Activated T-cell treated with anti-CD3 and anti-CD28 coated beads for 1 hour (primary cell): ENCODE measurements at regions not wholly inside any gene's neighbourhood (a gene's known extent, or its start where the extent isn't known, plus 50 kb on each side); places are given as distances from the start of the nearest gene placed in this dataset.
"Not testable (repeated sequence)": the region's sequence is repeated elsewhere in the genome, so short reads cannot be mapped to it uniquely, and the experiment has no call there.

Experiments used
- DNase-seq: peaks from one replicate; pipeline ENCODE4 v3.0.0-alpha.2; 2020; ENCODE audit warnings: low read depth

- no peak for DNase-seq
Observed at GRCh38 chr1:221527886-221528624, 213.8 kb downstream of the DUSP10 start.

GRCh38 chr1:221530159-221530558 is 211.7 kb downstream of the DUSP10 start:
- not testable (repeated sequence) for DNase-seq

GRCh38 chr1:221530791-221531190 is 211.1 kb downstream of the DUSP10 start:
- DNase-seq: no peak

GRCh38 chr1:221532071-221532773 is 209.7 kb downstream of the DUSP10 start:
- DNase-seq: no peak

- no peak for DNase-seq
Observed at GRCh38 chr1:221541296-221541695, 200.6 kb downstream of the DUSP10 start.

GRCh38 chr1:221543529-221544120 is 198.3 kb downstream of the DUSP10 start:
- no peak for DNase-seq

GRCh38 chr1:221548942-221549341 is 192.9 kb downstream of the DUSP10 start:
- DNase-seq: no peak

- no peak for DNase-seq
Observed at GRCh38 chr1:221549815-221550214, 192.1 kb downstream of the DUSP10 start.

- DNase-seq: not testable (repeated sequence)
Observed at GRCh38 chr1:221552792-221553191, 189.1 kb downstream of the DUSP10 start.

GRCh38 chr1:221555689-221556433 is 186.0 kb downstream of the DUSP10 start:
- DNase-seq: no peak

- no peak for DNase-seq
Observed at GRCh38 chr1:221556435-221556834, 185.5 kb downstream of the DUSP10 start.

GRCh38 chr1:221557013-221557412 is 184.9 kb downstream of the DUSP10 start:
- no peak for DNase-seq

- no peak for DNase-seq
Observed at GRCh38 chr1:221558396-221558795, 183.5 kb downstream of the DUSP10 start.

GRCh38 chr1:221559911-221560310 is 182.0 kb downstream of the DUSP10 start:
- no peak for DNase-seq

- no peak for DNase-seq
Observed at GRCh38 chr1:221562542-221563475, 179.1 kb downstream of the DUSP10 start.

GRCh38 chr1:221563476-221563921 is 178.4 kb downstream of the DUSP10 start:
- DNase-seq: no peak

- no peak for DNase-seq
Observed at GRCh38 chr1:221564891-221565290, 177.0 kb downstream of the DUSP10 start.

- DNase-seq: no peak
Observed at GRCh38 chr1:221565711-221566110, 176.2 kb downstream of the DUSP10 start.

- no peak for DNase-seq
Observed at GRCh38 chr1:221567859-221568507, 173.9 kb downstream of the DUSP10 start.

- DNase-seq: no peak
Observed at GRCh38 chr1:221573756-221574155, 168.1 kb downstream of the DUSP10 start.

GRCh38 chr1:221574529-221574928 is 167.4 kb downstream of the DUSP10 start:
- DNase-seq: no peak
